ENCODE measurements at regions not wholly inside any gene's neighbourhood (a gene's known extent, or its start where the extent isn't known, plus 50 kb on each side); places are given as distances from the start of the nearest gene placed in this dataset.

DNA sequence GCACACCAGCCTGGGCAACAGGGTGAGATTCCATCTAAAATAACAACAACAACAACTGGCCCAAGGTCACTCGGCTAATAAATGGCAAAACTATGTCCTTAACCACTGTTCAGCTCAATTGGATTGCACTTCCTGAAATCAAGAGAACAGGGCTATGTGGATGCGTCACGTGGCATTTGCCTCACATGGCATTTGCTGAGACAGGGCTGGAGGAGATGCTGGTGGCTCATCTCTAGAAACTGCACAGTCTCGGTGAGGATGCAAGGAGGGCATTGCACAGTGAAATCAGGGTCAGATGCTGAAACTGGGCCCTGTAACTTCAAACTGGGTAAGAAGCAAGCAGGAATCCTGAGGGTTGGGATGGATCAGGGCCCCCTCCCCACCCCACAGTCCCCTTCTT is 171.9 kb downstream of the BUD13 start:
- TF ChIP-seq, protein P1, sequence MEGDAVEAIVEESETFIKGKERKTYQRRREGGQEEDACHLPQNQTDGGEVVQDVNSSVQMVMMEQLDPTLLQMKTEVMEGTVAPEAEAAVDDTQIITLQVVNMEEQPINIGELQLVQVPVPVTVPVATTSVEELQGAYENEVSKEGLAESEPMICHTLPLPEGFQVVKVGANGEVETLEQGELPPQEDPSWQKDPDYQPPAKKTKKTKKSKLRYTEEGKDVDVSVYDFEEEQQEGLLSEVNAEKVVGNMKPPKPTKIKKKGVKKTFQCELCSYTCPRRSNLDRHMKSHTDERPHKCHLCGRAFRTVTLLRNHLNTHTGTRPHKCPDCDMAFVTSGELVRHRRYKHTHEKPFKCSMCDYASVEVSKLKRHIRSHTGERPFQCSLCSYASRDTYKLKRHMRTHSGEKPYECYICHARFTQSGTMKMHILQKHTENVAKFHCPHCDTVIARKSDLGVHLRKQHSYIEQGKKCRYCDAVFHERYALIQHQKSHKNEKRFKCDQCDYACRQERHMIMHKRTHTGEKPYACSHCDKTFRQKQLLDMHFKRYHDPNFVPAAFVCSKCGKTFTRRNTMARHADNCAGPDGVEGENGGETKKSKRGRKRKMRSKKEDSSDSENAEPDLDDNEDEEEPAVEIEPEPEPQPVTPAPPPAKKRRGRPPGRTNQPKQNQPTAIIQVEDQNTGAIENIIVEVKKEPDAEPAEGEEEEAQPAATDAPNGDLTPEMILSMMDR (IDR thresholded peaks at IDR 0.05): no peak
- no peak for TF ChIP-seq EZH2 (IDR thresholded peaks at IDR 0.05)
